Esophagus muscularis mucosa (tissue), 3 donors: ENCODE measurements at regions not wholly inside any gene's neighbourhood (a gene's known extent, or its start where the extent isn't known, plus 50 kb on each side); places are given as distances from the start of the nearest gene placed in this dataset.

Experiments used
- POLR2A ChIP-seq: fragments of 450-650 bp; IDR thresholded peaks from one replicate; pipeline ENCODE4 v1.6.1; 2017; ENCODE audit warnings: antibody characterized with exemption, moderate library complexity, mild to moderate bottlenecking, low read depth
- POLR2AphosphoS5 ChIP-seq, 2 donors: sonication (generic); formaldehyde crosslinking; IDR thresholded peaks; one replicate each; pipeline ENCODE4 v1.6.1; 2017; ENCODE audit warnings: antibody characterized with exemption in 2 of 2
- TF ChIP-seq, protein P1 (sequence below), 3 experiments: fragments of 200-600 bp in 2 of 3; fragments of 450-650 bp in 1 of 3; sonication (generic) in 2 of 3; IDR thresholded peaks; one replicate each; pipeline ENCODE4 v1.5.1; 2017 to 2019; ENCODE audit warnings: antibody characterized with exemption in 3 of 3, mild to moderate bottlenecking in 2 of 3, moderate library complexity in 1 of 3

DNA sequence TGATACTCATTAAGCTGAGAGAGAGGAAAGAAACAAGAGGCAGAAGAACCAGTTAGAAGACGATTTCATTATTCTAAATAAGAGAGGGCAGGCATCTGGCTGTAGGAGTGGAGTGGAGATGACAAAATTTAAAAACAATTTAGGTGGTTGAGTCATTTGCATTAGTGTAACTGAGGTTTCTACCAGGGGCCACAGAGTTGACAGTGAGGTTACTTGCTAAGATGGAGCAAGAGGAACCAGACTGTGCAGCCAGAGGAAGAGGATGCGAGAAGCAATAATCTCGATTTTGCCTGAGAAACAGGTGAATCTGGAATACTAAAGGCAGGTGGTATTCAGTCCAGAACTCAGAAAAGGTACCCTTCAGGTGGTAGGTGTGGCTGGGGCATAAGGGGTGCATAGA, 491.9 kb downstream of the MID1IP1 start:
- TF ChIP-seq, protein P1, sequence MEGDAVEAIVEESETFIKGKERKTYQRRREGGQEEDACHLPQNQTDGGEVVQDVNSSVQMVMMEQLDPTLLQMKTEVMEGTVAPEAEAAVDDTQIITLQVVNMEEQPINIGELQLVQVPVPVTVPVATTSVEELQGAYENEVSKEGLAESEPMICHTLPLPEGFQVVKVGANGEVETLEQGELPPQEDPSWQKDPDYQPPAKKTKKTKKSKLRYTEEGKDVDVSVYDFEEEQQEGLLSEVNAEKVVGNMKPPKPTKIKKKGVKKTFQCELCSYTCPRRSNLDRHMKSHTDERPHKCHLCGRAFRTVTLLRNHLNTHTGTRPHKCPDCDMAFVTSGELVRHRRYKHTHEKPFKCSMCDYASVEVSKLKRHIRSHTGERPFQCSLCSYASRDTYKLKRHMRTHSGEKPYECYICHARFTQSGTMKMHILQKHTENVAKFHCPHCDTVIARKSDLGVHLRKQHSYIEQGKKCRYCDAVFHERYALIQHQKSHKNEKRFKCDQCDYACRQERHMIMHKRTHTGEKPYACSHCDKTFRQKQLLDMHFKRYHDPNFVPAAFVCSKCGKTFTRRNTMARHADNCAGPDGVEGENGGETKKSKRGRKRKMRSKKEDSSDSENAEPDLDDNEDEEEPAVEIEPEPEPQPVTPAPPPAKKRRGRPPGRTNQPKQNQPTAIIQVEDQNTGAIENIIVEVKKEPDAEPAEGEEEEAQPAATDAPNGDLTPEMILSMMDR (IDR thresholded peaks at IDR 0.05) = no peak
- TF ChIP-seq POLR2A (no peak), POLR2AphosphoS5 (IDR thresholded peaks at IDR 0.05) (no peak)
